ENCODE measurements at regions not wholly inside any gene's neighbourhood (a gene's known extent, or its start where the extent isn't known, plus 50 kb on each side); places are given as distances from the start of the nearest gene placed in this dataset.

- no peak for DNase-seq (ENCODE audit: low read depth)
Observed at GRCh38 chr6:170177772-170178560, 112.9 kb downstream of the DLL1 start.

DNA sequence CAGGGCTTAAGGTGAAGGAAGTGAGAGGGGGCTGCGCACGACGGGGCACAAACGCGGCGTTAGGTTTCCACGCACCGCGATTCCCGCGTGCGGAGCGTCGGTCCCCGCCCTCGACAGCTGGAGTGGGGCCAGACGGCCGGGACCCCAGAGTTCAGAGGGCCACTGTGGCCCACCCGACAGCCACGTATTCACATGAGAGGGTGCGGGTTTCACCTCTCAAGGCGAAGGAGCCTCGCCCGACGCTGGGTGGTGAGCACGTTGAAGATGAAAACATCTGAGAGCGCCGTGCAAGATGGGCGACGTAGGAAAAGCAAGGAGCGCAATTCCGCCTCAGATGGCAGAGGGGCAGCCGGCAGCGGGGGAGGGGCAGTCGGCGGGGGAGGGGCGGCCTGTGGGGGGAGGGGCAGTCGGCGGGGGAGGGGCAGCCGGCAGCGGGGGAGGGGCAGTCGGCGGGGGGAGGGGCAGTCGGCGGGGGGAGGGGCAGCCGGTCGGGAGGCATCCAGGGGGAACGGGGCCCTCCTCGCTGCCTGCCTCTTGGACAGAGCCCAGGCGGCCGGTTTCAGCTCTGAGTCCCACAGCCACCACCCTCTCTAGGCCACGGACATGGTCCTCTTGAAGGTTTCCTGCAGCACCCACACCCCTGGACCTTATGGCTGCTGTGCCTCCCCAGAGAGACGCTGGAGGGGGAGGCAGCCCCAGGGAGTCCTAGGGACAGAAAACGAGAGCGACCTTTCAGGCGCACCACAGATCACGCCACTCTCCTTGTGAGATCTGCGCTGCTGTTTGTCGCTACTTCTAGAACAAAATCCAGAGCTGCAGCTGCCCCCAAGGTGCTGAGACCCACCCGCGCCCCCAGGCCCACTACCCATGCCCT lies 113.7 kb downstream of the DLL1 start:
- DNase-seq (ENCODE audit: low read depth): no peak

- no peak for DNase-seq (ENCODE audit: low read depth)
Observed at GRCh38 chr6:170176136-170176897, 114.6 kb downstream of the DLL1 start.

DNA sequence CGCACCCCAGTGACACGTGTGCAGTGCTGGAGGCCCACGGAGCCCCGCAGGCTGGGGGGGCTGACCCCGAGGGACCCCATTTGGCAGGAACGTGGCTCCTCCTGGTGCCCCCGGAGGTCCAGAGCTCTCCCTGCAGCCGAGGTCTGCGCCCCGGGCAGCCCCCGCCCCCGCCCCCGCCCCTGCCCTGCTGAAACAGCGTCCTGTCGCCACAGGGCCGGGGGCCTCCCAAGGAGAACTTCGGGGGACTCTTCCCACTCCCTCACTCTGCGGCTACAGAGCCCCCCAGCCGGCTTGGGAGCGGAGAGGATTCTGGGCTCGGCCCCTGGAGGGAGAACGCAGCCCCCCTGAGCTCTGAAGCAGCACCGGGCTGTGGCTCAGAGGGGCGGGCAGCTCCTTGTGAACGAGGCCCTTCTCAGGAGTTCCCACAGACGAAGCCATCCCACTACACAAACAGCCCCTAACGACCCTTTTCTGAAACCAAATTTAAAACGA lies 115.2 kb downstream of the DLL1 start:
- no peak for DNase-seq (ENCODE audit: low read depth)

DNA sequence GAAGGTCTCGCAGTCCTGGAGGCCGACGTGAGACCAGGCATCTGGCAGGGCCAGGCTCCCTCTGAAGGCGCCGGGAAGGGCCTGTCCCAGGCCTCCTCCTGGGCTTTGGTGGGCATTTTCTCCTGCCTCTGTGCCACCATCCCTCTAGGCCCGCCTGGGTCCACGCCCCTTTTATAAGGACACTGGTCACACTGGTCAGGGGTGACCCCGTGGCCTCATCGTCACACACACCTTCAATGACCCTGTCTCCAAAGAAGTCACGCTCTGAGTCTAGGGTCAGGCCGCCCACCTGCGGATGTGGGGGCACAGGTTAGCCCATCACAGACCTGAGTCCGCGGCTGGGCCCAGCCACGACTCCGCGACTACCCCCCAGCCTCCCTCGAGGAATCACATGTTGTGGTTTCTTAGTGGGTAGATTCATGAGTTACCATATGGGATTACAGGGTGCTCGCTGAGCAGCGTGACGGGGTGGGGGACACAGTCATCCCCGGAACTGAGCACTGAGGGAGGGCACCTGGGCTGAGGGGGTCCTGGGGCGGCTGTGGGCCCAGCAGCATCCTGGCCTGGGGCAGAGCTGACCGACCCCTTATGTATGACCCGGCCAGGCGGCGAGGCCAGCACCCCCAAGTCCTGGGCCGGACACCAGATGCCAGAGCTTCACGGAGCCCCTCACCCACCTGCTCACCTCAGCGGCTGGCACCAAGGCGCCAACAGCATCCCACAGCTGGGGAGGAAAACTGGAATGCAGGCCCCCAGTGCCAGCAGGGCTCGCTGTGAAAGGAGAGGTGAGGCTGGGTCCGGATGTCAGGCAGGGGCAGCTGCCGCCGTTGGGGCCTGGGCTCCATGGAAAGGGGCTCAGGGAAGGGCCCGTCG lies 115.9 kb downstream of the DLL1 start:
- no peak for DNase-seq (ENCODE audit: low read depth)

GRCh38 chr6:170174124-170174770 lies 116.6 kb downstream of the DLL1 start:
- DNase-seq (ENCODE audit: low read depth): no peak

GRCh38 chr6:170173335-170173881 lies 117.5 kb downstream of the DLL1 start:
- no peak for DNase-seq (ENCODE audit: low read depth)

- DNase-seq (ENCODE audit: low read depth): no peak
Observed at GRCh38 chr6:170172825-170173256, 118.0 kb downstream of the DLL1 start.

DNA sequence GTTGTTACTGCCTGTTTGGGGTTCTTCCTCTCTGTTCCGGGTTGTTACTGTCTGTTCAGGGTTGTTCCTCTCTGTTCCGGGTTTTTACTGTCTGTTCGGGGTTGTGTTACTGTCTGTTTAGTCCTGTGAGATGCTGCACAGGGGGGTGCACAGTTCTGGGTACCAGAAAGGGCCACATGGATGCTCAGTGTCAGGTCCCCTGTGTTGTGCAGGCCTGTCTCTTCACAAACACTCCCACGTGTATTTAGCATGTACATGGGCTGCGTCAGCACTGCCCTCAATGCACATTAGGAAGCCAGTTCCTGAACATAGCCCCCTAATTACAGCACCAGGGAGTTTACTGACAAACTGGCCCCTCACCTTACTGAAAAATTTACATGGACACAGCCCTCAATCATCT lies 118.5 kb downstream of the DLL1 start:
- DNase-seq (ENCODE audit: low read depth): no peak

GRCh38 chr6:170167657-170168159 lies 123.2 kb downstream of the DLL1 start:
- no peak for DNase-seq (ENCODE audit: low read depth)

- DNase-seq (ENCODE audit: low read depth): no peak
Observed at GRCh38 chr6:170166511-170167122, 124.3 kb downstream of the DLL1 start.

- DNase-seq (ENCODE audit: low read depth): no peak
Observed at GRCh38 chr6:170165471-170166117, 125.3 kb downstream of the DLL1 start.

GRCh38 chr6:170165085-170165470 lies 125.8 kb downstream of the DLL1 start:
- no peak for DNase-seq (ENCODE audit: low read depth)

- no peak for DNase-seq (ENCODE audit: low read depth)
Observed at GRCh38 chr6:170164271-170164900, 126.5 kb downstream of the DLL1 start.

DNA sequence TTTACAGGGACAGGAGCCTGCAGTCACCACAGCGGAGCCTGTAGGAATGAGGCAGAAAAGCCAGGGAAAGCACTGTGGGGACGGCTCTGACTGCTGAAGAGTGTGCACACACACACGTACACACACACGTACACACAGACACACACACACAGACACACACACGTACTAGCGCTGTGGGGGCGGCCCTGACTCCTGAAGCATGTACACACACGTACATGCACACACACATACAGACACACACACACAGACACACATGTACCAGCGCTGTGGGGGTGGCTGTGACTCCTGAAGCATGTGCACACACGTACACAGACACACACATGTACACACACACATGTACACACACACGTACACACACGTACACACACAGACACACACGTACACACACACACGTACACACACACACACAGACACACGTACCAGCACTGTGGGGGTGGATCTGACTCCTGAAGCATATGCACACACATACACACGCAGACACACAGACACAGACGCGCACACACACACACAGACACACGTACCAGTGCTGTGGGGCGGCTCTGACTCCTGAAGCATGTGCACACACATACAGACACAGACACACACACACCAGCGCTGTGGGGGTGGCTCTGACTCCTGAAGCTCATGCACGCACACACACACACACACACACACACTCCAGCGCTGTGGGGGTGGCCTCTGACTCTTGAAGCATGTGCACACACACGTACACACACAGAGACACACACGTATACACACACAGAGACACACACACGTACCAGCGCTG lies 127.3 kb downstream of the DLL1 start:
- DNase-seq (ENCODE audit: low read depth): no peak

DNA sequence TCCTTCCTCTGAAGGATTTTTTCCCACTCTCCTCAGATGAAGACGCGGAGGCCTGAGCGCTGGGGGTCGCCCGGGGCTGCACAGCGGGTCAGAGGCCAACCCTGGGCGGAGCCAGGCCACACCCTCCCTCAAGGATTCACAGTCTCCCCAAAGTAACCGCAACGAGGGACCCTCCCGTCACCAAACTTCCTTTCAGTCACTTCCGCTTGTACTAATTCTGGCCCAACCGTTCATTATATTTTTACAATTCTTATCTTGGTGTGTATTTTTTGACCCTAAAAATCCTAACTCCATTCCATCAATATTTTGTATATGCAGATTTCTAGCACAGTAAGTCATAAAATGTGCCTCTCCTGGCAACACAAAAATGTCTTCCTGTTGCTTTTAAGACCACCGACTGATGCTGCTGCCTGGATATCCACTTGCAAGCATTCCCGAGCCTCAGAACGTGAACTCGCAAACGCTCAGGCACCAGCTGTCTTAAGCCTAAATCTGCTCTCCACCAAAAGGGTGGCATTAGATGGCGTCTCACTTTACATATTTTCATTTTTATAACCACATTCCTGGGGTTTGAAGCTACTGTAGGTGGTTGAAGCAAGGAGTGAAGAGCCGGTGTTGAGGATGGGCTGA lies 128.0 kb downstream of the DLL1 start:
- DNase-seq (ENCODE audit: low read depth): no peak

DNA sequence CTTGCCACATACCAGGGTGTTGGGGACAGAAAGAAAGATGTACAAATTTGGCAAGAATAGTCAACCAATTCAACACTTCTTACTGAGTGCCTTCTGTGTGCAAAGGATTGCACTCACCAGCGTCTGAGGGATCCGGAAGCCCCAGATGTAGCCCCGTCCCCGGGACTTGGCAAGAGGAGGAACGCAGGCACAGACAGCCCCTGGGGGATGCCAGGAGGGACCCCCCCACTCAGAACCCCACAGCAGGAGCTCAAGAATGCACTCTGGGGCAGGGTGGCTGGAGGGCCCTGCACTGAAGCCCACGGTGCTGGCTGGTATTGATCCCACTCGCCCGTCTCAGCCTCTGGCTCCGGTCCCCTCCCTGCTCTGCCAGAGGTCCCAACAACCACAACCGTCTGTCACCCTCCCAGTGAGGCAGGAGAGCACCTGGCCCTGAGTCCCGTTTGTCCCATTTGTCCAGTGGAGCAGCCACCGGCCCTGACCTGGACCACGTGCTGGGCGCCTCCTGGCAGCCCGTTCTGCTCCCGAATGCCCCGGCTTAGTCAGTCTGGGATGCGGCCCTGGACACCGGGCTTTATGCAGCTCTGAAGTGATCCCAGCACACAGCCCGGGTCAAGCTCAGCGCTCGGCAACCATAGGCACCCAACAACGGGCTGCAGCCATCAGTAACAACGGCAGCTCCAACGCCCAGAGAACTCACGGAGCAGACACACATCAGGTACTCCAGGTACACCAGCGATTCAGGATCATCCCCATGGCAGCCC lies 128.7 kb downstream of the DLL1 start:
- DNase-seq (ENCODE audit: low read depth): no peak
